Umbilical cord (tissue), 1 donor: ENCODE measurements at regions not wholly inside any gene's neighbourhood (a gene's known extent, or its start where the extent isn't known, plus 50 kb on each side); places are given as distances from the start of the nearest gene placed in this dataset.
"Not testable (repeated sequence)": the region's sequence is repeated elsewhere in the genome, so short reads cannot be mapped to it uniquely, and the experiment has no call there.

Source experiments
- DNase-seq: peaks from one replicate; pipeline ENCODE4 v3.0.0-alpha.2; 2015; ENCODE audit warnings: low spot score

DNA sequence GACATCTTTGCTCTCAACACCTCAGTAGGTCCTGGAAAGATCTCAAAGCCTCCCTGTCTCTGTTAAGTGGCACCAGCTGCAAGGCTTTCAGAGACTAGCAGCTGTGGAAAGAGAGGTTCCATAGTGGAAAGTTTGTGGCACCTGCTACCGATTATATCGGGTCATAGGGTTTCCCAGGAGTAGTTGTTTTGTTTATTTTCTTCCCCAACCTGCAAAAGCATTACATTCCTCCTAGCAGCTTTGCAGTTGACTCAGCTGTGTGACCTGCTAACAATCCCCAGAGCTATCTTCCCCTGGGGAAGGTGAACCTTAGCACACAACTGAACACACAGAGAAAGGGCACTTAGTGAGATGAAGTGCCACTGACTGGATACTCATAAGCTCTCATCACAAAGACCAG, 598.9 kb upstream of the GRM7 start:
- no peak for DNase-seq

DNA sequence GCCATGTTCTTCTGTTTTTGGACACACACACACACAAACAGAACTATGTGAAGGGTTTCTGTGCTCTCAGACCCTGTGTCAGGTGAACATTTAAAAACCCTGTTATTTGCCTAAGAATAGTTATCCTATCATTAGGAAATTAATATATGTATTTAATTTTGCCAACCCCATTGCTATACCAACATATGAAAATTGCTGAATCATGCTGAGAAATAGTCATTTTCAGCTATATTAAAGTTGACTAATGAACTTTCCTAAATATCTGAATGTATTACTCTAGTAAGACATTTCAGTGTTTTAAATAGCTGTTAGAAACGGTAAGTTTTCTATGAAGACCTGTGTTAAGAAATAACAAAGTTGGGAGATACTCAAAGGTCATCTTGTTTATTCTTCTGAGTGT, 596.9 kb upstream of the GRM7 start:
- no peak for DNase-seq

DNA sequence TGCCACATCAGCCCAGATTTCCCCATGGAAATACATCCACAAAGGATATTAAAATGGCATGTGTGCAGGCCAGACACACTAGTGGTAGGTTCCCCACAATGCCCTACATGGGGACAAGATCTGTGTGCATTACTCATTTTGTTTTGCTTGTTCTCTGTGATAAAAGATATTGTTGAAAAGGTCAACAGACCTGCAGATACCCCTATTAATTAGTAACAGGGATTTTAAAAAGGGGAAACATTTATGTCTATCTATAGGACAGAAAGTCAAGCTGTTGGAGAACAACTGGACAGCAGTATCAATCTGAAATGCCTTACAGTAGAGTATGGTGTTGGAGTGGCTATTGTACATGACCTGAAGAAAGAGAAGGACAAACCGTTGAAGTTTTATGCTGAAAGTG, 596.0 kb upstream of the GRM7 start:
- DNase-seq: no peak

DNA sequence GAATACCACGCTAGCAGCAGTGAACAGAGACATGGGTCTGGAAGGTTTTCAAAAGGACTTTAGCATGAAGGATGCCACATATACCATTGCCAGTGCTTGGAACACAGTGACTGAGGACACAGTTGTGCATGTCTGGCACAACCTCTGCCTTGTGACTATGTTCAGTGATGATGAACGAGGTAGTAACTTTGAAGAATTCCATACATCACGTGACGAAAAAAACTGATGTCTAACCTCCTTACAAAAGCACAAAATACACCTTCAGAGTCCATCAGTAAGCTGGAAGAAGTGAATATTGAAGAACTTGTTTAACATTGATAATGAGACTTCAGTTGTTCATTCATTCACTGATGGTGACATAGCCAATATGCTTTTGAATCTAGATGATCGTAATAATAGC, 594.8 kb upstream of the GRM7 start:
- no peak for DNase-seq

DNA sequence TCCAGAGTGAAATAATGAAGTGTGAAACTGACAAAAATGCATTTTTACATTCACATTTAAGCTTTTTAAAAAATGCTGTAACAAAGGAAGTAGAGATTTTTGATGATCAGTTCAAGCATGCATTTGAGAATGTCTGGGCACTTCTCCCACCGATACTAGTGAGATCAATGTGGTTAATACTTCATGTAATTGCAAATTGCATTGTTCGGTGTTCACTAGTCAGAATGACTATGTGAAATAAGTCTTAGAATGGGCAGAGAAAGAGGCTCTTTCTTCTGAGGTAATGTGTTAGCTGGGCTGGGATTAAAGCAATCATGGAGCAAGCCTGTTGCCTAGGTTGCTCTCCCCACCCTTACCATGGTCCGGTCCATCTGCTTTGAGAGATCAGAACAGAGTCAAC, 587.0 kb upstream of the GRM7 start:
- DNase-seq: no peak

DNA sequence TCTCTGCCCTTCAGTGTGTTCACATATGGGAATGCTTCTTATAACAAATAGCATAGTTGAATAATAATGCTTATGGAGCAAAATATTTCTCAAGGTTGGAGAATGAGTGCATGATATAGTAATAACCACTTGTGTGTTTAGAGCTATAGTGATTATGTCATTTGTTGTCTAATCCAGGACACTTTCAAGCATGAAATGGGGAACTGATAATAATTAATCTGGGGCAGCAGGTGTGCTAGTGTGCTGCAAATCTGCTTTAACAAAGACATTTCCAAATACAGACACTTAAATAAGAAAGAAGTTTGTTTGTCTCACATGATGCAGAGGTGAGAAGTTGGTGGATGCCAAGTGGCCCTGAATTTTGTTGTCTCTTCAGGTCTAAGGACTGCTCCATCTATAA, 579.3 kb upstream of the GRM7 start:
- DNase-seq: no peak

DNA sequence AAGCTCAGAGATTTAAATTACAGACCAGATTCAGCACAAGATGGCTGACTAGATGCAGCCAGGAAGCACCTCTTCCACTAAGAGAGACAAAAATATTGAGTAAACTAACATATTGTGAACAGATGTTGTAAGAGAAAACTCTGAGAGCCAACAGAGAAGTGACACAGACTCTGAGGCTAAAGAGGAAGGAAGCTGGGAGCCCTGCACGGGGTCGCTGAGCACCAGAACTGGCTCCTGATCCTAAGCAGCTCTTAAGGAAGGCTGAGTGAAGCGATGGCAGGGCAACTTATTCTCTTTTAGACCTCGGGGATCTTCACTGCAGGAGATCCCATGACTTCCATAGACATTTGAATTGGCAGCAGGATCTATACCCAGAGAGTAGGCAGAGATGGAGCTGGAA, 578.0 kb upstream of the GRM7 start:
- DNase-seq: no peak

DNA sequence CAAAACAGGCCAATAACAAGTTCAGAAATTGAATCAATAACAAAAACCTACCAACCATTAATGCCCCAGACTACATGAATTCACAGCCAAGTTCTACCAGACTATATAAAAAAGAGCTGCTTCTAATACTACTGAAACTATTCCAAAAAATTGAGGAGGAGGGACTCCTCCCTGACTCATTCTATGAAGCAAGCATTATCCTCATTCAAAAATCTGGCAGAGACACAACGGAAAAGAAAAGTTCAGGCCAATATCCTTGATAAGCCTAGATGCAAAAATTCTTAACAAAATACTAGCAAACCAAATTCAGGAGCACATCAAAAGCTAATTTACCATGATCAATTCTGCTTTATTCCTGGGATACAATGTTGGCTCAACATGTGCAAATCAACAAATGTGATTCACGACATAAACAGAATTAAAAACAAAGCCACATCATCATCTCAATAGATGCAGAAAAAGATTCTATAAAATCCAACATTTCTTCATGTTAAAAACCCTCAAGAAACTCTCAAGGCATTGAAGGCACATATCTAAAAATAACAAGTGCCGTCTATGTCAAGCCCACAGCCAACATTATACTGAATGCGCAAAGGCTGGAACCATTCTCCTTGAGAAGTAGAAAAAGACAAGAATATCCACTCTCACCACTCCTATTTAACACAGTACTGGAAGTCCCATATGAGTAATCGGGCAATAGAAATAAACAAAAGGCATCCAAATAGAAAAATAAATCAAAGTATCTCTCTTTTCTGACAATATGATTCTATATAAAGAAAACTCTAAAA, 573.6 kb upstream of the GRM7 start:
- DNase-seq: peak; percentile 86

DNA sequence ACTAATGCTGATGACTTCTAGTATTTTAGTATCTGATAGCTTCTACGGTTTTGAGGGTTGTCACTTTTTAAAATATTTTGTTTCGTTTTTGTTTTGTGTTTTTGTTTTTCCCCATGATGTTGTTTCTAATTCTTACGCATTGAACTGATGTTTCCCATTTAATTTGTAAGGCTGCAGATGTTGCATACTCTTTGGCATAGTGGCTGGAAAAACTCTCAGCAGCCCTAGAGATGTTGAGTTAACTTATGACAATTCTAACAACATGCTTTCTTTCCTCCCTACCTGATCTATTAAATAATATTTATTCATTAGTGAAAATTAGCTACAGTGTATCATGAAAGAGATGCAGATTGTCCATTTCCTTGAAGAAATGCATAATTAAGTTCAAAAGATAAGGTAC, 559.3 kb upstream of the GRM7 start:
- DNase-seq: no peak

DNA sequence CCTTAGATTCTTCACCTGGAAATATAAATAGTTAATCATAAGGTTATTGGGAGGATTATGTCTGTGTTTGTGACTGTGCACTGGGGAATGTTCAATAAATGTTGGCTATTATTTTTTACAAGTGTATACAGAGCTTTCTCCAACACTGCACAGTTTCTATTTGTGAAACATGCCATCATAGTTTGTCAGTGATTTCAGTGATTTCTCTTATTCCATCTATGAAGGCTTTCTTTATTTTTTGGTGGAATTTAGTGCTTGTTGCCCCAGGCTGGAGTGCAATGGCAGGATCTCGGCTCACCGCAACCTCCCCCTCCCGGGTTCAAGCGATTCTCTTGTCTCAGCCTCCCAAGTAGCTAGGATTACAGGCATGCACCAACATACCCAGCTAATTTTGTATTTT, 545.0 kb upstream of the GRM7 start:
- DNase-seq: no peak

DNA sequence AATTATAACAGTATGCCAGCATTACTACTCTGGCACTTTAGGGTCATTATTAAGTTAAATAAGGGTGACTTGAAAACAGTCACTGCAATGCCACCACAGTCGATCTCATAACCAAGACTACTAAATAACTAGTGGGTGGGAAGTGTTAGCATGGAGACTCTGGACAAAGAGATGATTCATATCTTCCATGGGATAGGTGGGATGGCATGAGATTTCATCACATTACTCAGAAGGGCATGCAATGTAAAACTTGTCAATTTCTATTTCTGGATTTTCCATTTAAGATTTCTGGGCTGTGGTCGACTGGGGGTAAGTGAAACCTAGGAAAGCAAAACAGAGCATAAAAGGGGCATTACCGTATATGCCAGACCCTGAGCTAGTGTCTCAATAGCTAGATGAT, 538.9 kb upstream of the GRM7 start:
- DNase-seq: no peak

DNA sequence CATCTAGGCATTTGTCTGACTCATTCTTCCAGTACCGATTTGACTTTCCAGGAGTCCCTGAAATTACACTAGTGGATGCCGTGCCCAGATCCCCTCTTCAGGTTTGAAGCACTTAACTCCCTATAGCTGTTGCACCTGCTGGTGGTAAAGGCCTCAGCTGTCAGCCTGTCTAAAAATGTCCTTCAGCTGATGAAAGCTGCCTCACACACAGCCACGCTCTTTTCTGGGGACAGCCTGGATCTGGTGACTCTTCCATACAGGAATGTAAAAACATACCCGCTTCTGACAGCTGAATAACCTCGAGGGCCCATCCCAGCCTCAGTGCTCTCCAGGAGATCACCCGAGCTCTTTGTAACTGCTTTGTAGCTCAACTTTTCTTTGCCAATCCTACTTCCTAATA, 534.1 kb upstream of the GRM7 start:
- DNase-seq: no peak

DNA sequence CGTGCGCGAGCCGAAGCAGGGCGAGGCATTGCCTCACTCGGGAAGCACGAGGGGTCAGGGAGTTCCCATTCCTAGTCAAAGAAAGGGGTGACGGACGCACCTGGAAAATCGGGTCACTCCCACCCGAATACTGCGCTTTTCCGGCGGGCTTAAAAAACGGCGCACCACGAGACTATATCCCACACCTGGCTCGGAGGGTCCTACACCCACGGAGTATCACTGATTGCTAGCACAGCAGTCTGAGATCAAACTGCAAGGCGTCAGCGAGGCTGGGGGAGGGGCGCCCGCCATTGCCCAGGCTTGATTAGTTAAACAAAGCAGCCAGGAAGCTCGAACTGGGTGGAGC, 520.0 kb upstream of the GRM7 start:
- not testable (repeated sequence) for DNase-seq

DNA sequence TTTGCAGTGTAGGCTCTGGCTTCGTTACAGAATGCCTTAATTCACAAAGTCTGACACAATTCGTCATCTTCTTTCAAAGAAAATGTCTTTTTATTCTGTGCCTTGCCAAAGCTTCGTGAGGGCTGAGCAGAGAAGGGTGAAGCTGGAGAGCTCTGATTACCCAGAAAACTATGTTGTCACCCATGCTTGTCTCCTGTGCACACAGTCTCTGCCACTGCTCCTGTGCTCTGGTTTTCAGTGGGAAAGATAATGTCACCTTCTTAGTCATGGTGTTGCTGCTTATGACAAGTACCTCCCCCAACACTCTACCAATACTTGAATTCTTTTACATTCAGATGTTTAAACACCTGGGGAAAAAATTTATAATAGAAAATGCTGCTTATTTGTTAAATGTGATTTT, 509.2 kb upstream of the GRM7 start:
- peak; percentile 80 for DNase-seq

DNA sequence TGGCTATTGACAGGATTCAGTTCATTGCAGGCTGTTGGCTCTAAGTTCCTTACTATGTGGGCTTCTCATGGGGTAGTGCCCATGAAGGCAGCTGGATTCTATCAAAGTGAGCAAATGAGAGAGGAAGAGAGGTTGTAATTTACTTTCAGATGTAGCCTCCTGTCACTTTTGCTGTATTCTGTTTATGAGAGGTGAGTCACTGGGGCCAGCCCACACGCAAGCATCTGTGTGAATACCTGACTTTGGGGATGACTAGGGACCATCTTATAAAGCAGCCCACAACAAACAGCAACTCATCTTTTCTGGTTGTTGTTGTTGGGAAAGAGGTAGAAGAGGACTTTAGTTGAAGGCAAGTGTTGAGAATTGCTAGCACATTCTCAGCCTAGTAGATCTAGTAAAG, 506.3 kb upstream of the GRM7 start:
- no peak for DNase-seq

DNA sequence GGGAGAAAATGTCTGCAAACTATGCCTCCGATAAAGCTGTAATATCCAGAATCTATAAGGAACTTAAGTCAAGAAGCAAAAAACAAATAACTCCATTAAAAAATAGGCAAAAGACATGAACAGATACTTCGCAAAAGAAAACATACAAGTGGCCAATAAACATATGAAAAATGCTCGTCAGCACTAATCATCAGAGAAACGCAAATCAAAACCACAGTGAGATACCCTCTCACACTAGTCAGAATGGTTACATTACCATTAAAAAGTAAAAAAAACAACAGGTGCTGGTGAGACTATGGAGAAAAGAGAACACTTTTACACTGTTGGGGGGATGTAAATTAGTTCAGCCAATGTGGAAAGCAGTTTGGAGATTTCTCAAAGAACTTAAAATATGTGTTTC, 498.5 kb upstream of the GRM7 start:
- DNase-seq: no peak

DNA sequence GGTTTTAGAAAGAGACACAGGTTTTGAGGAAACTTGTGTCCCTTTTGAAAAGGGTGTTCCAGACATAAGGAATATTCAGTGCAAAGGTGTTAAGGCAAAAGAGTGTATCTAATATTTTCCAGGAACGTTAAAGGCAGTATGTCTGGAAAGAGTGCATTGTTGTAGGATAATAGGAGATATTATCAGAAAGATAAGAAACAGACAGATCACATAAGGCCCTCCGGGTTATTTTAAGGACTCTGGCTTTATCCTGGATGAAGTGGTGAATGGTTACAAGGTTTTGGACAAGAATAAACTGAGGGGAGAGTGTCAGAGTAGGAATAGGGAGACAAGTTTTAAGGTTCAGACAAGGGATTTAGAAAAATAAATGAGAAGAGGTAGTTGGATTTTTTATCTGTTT, 493.7 kb upstream of the GRM7 start:
- no peak for DNase-seq

DNA sequence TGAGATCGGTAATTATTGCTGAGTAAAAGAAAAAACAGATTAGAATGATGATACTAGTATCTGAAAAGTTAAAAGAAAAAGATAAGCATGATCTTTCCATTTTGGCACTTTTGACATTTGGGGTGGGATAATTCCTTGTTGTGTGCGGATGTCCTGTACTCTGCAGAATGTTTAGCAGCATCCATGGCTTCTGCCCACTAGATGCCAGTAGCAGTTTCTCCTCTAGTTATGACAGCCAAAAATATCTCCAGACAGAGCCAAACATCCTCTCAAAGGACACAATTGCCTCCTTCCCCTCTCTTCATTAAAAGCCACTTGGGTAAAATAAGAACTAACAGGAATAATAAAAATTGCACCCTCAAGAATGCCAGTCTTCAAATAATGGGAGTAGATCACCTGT, 468.8 kb upstream of the GRM7 start:
- no peak for DNase-seq

DNA sequence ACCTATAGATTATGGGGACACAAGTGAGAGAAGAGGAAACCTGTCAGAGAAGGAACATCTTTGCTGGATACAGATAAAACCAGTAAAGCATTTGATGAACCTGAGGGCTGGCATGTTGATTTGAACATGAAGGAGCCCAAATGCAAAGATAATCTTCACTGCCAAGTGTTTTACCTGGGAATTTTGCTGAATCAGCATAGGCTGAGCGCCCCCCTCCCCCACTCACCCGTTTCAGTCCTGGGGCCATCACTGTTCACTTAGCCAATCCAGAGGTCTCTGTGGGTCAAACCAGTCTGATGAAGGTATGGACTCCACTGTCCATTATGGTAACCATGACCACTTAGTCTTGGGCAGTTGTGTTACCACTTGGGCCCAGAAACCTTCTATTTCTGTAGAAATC, 466.0 kb upstream of the GRM7 start:
- no peak for DNase-seq

DNA sequence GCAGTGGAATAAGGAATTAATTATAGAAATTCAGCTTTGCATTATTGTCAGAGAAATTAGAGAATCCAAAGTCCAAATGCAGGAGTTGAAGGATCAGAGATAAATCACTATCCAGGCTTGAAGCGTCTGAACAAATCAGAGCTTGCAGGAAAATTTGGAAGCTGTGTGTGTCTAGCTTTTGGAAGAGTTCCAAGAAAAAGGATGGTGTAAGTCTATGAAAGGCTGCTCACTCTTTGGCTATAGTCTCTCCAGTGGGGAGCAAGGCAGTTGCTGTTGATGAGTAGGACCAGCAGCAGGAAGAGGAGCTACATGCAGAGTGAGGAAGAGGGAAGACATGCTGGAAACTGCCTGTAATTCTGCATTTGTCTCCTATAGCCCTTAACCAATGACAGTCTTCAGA, 464.3 kb upstream of the GRM7 start:
- peak; percentile 32 for DNase-seq

DNA sequence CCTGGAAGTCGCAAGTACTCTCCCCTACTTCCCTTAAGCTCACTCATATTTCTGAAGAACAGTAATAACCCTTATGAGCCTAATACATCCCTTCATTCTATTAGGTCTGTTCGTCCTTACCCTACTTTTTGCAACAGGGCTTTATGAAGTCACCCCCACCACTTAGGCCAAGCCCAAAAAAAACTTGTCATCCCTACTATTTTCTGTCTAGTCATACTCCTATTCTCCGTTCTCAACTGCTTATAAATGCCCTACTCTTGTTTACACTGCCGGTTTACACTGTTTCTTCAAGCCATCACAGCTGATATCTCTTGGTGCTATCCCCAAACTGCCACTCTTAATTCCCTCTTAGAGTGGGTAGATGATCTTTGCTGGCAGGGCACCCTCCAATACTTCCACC, 458.2 kb upstream of the GRM7 start:
- not testable (repeated sequence) for DNase-seq

DNA sequence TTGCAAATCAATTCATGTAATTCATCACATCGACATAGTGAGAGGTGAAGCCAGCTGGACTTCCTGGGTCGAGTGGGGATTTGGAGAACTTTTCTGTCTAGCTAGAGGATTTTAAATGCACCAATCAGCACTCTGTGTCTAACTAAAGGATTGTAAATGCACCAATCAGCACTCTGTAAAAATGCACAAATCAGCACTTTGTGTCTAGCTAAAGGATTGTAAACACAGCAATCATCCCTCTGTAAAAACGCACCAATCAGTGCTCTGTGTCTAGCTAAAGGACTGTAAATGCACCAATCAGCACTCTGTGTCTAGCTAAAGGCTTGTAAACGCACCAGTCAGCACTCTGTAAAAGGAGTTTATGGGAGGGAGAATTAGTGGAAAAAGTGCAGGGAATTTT, 454.0 kb upstream of the GRM7 start:
- not testable (repeated sequence) for DNase-seq

DNA sequence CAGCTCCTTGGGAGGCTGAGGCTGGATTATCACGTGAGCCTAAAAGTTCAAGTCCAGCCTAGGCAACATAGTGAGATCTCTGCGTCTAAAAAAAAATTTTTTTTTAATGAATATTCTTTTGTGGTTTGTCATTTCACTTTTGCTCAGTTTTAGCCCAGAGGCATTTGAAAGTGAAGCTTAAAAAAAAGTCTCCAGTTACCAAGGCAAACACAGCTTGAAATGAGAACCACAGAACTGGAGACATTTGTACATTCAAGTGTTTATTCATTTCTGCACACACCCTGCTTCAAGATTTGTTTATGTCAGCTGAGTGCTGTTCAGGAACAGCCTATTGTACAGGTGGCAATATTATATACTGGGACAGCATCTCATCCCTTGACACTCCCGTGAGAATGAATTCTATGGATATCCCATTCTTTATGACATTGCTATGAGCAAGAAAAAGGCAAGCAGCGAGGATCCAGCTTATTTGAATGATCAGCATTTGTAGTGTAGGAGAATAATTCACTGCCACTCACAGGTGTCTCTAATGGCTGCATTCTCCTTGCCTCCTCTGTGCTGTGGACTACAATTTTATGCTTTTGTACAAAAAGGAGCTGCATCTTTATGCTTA, 444.8 kb upstream of the GRM7 start:
- DNase-seq: no peak

DNA sequence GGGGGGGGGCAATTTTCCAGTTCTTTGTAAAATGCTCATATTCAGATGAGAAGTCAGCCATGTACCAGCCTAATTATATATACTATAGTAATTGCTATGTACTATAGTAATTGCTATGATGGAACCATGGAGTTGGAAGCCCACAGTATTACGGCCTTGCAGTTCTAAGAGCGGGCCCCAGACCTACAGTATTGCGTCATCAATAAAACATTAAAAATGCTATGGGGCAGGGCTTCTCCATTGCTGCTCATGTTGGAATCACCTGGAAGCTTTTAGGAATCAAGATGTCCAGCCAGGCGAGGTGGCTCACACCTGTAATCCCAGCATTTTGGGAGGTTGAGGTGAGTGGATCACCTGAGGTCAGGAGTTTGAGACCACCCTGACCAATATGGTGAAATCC, 443.7 kb upstream of the GRM7 start:
- no peak for DNase-seq
